ENCODE measurements at regions not wholly inside any gene's neighbourhood (a gene's known extent, or its start where the extent isn't known, plus 50 kb on each side); places are given as distances from the start of the nearest gene placed in this dataset.
"Not testable (repeated sequence)": the region's sequence is repeated elsewhere in the genome, so short reads cannot be mapped to it uniquely, and the experiment has no call there.

GRCh38 chr5:25536461-25536860 is 891.7 kb upstream of the CDH10 start:
- TF ChIP-seq CTCF (conservative IDR thresholded peaks at IDR 0.05 in 1 of 2, IDR thresholded peaks at IDR 0.05 in 1 of 2; ENCODE audit: extremely low read depth in 1 of 2, insufficient read depth in 1 of 2, low read depth in 1 of 2, low read length in 2 of 2); EZH2 (IDR thresholded peaks at IDR 0.05; ENCODE audit: borderline replicate concordance, low read length): not testable (repeated sequence)

Measured in mammary epithelial cell (primary cell).